Breast epithelium (tissue), 3 donors: ENCODE measurements at regions not wholly inside any gene's neighbourhood (a gene's known extent, or its start where the extent isn't known, plus 50 kb on each side); places are given as distances from the start of the nearest gene placed in this dataset.

Experiments
- CTCF ChIP-seq, 3 donors: fragments of 450-650 bp; IDR thresholded peaks; one replicate each; pipeline ENCODE4 v1.5.1; 2016 to 2017; ENCODE audit warnings: antibody characterized with exemption in 3 of 3, mild to moderate bottlenecking in 3 of 3, moderate library complexity in 3 of 3
- POLR2A ChIP-seq: fragments of 450-650 bp; IDR thresholded peaks from one replicate; pipeline ENCODE4 v1.6.1; 2016; ENCODE audit warnings: antibody characterized with exemption, mild to moderate bottlenecking, moderate library complexity
- POLR2AphosphoS5 ChIP-seq, 3 donors: sonication (generic); formaldehyde crosslinking; IDR thresholded peaks; one replicate each; pipeline ENCODE4 v1.6.1; 2017; ENCODE audit warnings: antibody characterized with exemption in 3 of 3

GRCh38 chr5:104800440-104801048 is 1238.0 kb upstream of the NUDT12 start:
- TF ChIP-seq POLR2AphosphoS5 (IDR thresholded peaks at IDR 0.05) (no peak), POLR2A (no peak), CTCF (IDR thresholded peaks at IDR 0.05) (no peak)
